HCT116 (cell line): ENCODE measurements at regions not wholly inside any gene's neighbourhood (a gene's known extent, or its start where the extent isn't known, plus 50 kb on each side); places are given as distances from the start of the nearest gene placed in this dataset.

ENCODE experiments used
- ATAC-seq: fragments of 200-7000 bp; cut with Tn5 transposase; 2 replicates; pipeline ENCODE4 v1.9.1; 2020; ENCODE audit warnings: mild to moderate bottlenecking, moderate library complexity
- BruUV-seq: library from RNA; stranded (reverse); fragments of 400-500 nt; replicated peaks from 2 replicates; lab custom pipeline; 2021; lab: Mats Ljungman, UMichigan
- CTCF ChIA-PET: fragments of 300-600 bp; sonication (Branson Sonifier 250); formaldehyde crosslinking; loops from one replicate; lab custom pipeline; 2021; ENCODE audit warnings: antibody characterized with exemption; lab: Charles Lee
- POLR2A ChIA-PET: fragments of 300-600, 350-600 bp; sonication (Branson Sonifier 250); formaldehyde crosslinking; loops from one replicate; lab custom pipeline; 2021; ENCODE audit warnings: antibody characterized with exemption; lab: Charles Lee
- RAD21 ChIA-PET, 2 experiments: fragments of 300-600 bp; sonication (Branson Sonifier 250); formaldehyde crosslinking; loops; one replicate each; lab custom pipeline; 2023; ENCODE audit warnings: low total read pairs in 2 of 2; ENCODE audit not compliant: uncharacterized antibody in 2 of 2, unreplicated experiment in 2 of 2, low non-redundant PET in 1 of 2; lab: Charles Lee
- DNase-seq: peaks from one replicate; pipeline ENCODE4 v3.0.0-alpha.2; 2010; ENCODE audit warnings: low read depth, low spot score
- H2AFZ ChIP-seq: fragments of 200-600 bp; shearing (Covaris generic), sonication (generic); 2 replicates; pipeline ENCODE4 v1.6.1; 2017; ENCODE audit warnings: low read depth, mixed run types, mixed read lengths, antibody characterized with exemption, low read length; ENCODE audit not compliant: poor library complexity, severe bottlenecking
- H3K27ac ChIP-seq: 2 replicates; pipeline ENCODE4 v1.5.1; 2012; ENCODE audit warnings: low read depth, low read length
- H3K27me3 ChIP-seq: fragments of 200-600 bp; sonication (generic); 2 replicates; pipeline ENCODE4 v1.6.1; 2016; ENCODE audit warnings: mixed run types, low read length, mixed read lengths; ENCODE audit not compliant: insufficient read depth
- H3K36me3 ChIP-seq, 2 experiments: fragments of 200-500 bp in 1 of 2; fragments of 200-600 bp in 1 of 2; sonication (Bioruptor generic) in 1 of 2; sonication (generic) in 1 of 2; 2 replicates each; pipeline versions ENCODE4 v1.5.1 to v1.6.1; 2014 to 2016; ENCODE audit warnings: low read length in 2 of 2, inconsistent platforms in 1 of 2, mixed read lengths in 1 of 2, mixed run types in 1 of 2; ENCODE audit not compliant: insufficient read depth in 2 of 2, control insufficient read depth in 1 of 2
- H3K4me1 ChIP-seq, 2 experiments: fragments of 200-600 bp in 1 of 2; sonication (generic) in 1 of 2; 2 replicates each; pipeline versions ENCODE4 v1.5.1 to v1.6.1; 2012 to 2017; ENCODE audit warnings: low read length in 2 of 2, inconsistent platforms in 1 of 2, mild to moderate bottlenecking in 1 of 2, mixed read lengths in 1 of 2, mixed run types in 1 of 2, moderate library complexity in 1 of 2; ENCODE audit not compliant: insufficient read depth in 2 of 2, control insufficient read depth in 1 of 2
- H3K4me2 ChIP-seq: fragments of 200-600 bp; sonication (generic); 2 replicates; pipeline ENCODE4 v1.6.1; 2017; ENCODE audit warnings: mixed run types, low read length, mixed read lengths
- H3K4me3 ChIP-seq, 2 experiments: fragments of 200-600 bp in 1 of 2; sonication (generic) in 1 of 2; replicated peaks in 1 of 2; 2 replicates each; pipeline ENCODE4 v1.5.1; 2011 to 2016; ENCODE audit warnings: low read length in 2 of 2, control low read depth in 1 of 2, low read depth in 1 of 2, mild to moderate bottlenecking in 1 of 2, mixed read lengths in 1 of 2, mixed run types in 1 of 2
- H3K79me2 ChIP-seq: fragments of 200-600 bp; sonication (generic); 2 replicates; pipeline ENCODE4 v1.6.1; 2017; ENCODE audit warnings: mild to moderate bottlenecking, mixed run types, low read length, moderate library complexity, mixed read lengths; ENCODE audit not compliant: insufficient read depth
- H3K9ac ChIP-seq: fragments of 200-600 bp; sonication (generic); 2 replicates; pipeline ENCODE4 v1.6.1; 2016; ENCODE audit warnings: low read length, mixed read lengths
- H3K9me2 ChIP-seq: fragments of 200-600 bp; sonication (generic), shearing (Covaris generic); 2 replicates; pipeline ENCODE4 v1.6.1; 2017; ENCODE audit warnings: mixed run types, mild to moderate bottlenecking, moderate library complexity; ENCODE audit not compliant: insufficient read depth
- H3K9me3 ChIP-seq, 2 experiments: fragments of 200-500 bp in 1 of 2; fragments of 200-600 bp in 1 of 2; sonication (Bioruptor generic) in 1 of 2; sonication (generic) in 1 of 2; 2 replicates each; pipeline ENCODE4 v1.6.1; 2014 to 2017; ENCODE audit warnings: low read length in 2 of 2, mixed read lengths in 2 of 2, inconsistent platforms in 1 of 2, low read depth in 1 of 2, mild to moderate bottlenecking in 1 of 2, mixed run types in 1 of 2, moderate library complexity in 1 of 2; ENCODE audit not compliant: control insufficient read depth in 1 of 2, insufficient read depth in 1 of 2
- H4K20me1 ChIP-seq: fragments of 200-600 bp; sonication (generic), shearing (Covaris generic); 2 replicates; pipeline ENCODE4 v1.6.1; 2017; ENCODE audit warnings: mixed run types, mild to moderate bottlenecking, moderate library complexity; ENCODE audit not compliant: insufficient read depth
- ELF1 ChIP-seq: IDR thresholded peaks from 2 replicates; pipeline ENCODE4 v1.6.1; 2012; ENCODE audit warnings: low read depth, borderline replicate concordance
- JUND ChIP-seq: IDR thresholded peaks from 2 replicates; pipeline ENCODE4 v1.6.1; 2012
- MAX ChIP-seq: IDR thresholded peaks from 2 replicates; pipeline ENCODE4 v1.6.1; 2012
- RAD21 ChIP-seq: IDR thresholded peaks from 2 replicates; pipeline ENCODE4 v1.6.1; 2012; ENCODE audit warnings: low read depth, mild to moderate bottlenecking
- REST ChIP-seq: IDR thresholded peaks from 2 replicates; pipeline ENCODE4 v1.6.1; 2012; ENCODE audit warnings: low read depth
- SIN3A ChIP-seq: IDR thresholded peaks from 2 replicates; pipeline ENCODE4 v1.6.1; 2012; ENCODE audit warnings: low read depth
- TCF7L2 ChIP-seq: IDR thresholded peaks from 2 replicates; pipeline ENCODE4 v1.7.0; 2011; ENCODE audit warnings: borderline replicate concordance, inconsistent platforms; ENCODE audit not compliant: insufficient read depth, insufficient read length; ENCODE audit errors: extremely low read depth
- YY1 ChIP-seq: IDR thresholded peaks from 2 replicates; pipeline ENCODE4 v1.6.1; 2011; ENCODE audit warnings: low read length, low read depth, moderate library complexity, mild to moderate bottlenecking; ENCODE audit not compliant: insufficient replicate concordance; ENCODE audit errors: extremely low read depth
- ZFX ChIP-seq: fragments of 450-650 bp; IDR thresholded peaks from 2 replicates; pipeline ENCODE4 v1.6.1; 2017
- ZNF274 ChIP-seq: fragments of 200-500 bp; sonication (Bioruptor generic); IDR thresholded peaks from 2 replicates; pipeline ENCODE4 v1.6.1; 2014; ENCODE audit warnings: mild to moderate bottlenecking, low read depth, low read length, inconsistent platforms
- intact Hi-C: fragments of 100-400 bp; cut with micrococcal nuclease; formaldehyde crosslinking; loops from 2 replicates; pipeline ENCODE4 v1.10.0; 2022

GRCh38 chr1:72704841-72705477 lies 422.6 kb upstream of the NEGR1 start:
- Histone ChIP-seq H3K36me3 (no peaks in the 10 kb centered on the region), H3K9ac (no peak overlapping the region), H3K9me2 (no peaks in the 10 kb centered on the region), H3K4me3 (no peak overlapping the region), H3K27me3 (no peaks in the 10 kb centered on the region), H4K20me1 (no peaks in the 10 kb centered on the region), H3K4me1 (no peaks in the 10 kb centered on the region), H3K79me2 (no peaks in the 10 kb centered on the region), H2AFZ (no peak overlapping the region), H3K9me3 (peaks cover 3 to 17% of the 10 kb centered on the region in 2 experiments; a peak in 2 of 4 replicates), H3K4me2 (no peak overlapping the region), H3K27ac (no peak overlapping the region)
- intact Hi-C loops = no loop called here
- POLR2A ChIA-PET = no interaction called here
- TF ChIP-seq TCF7L2 = no peak
- no peak for TF ChIP-seq RAD21
- TF ChIP-seq MAX = no peak
- no peak for TF ChIP-seq YY1
- no peak for TF ChIP-seq JUND
- TF ChIP-seq ELF1 = no peak
- no peak for TF ChIP-seq ZFX
- TF ChIP-seq REST = no peak
- TF ChIP-seq ZNF274 = no peak
- TF ChIP-seq SIN3A = no peak
- DNase-seq = no peak
- ATAC-seq = no peak
- CTCF ChIA-PET = no interaction called here
- BruUV-seq = no TSS peak
- RAD21 ChIA-PET = no interaction called here
